Stimulated activated CD4-positive, alpha-beta T cell treated with anti-CD3 and anti-CD28 coated beads, Interleukin-4, amount 100 ng/mL, for 24 hours (primary cell): ENCODE measurements at regions not wholly inside any gene's neighbourhood (a gene's known extent, or its start where the extent isn't known, plus 50 kb on each side); places are given as distances from the start of the nearest gene placed in this dataset.

ENCODE experiments used
- DNase-seq: peaks from one replicate; pipeline ENCODE4 v3.0.0-alpha.2; 2020

GRCh38 chr11:39288011-39288410 is 2171.4 kb downstream of the LRRC4C start:
- DNase-seq, result no peak

GRCh38 chr11:39268176-39268690 is 2191.2 kb downstream of the LRRC4C start:
- no peak for DNase-seq

GRCh38 chr11:39255648-39256047 is 2203.8 kb downstream of the LRRC4C start:
- no peak for DNase-seq

GRCh38 chr11:39249566-39250365 is 2209.7 kb downstream of the LRRC4C start:
- DNase-seq, result no peak

- no peak for DNase-seq
Measured at GRCh38 chr11:39247570-39248137, 2211.8 kb downstream of the LRRC4C start.

GRCh38 chr11:39239553-39239952 is 2219.9 kb downstream of the LRRC4C start:
- DNase-seq, result no peak

- DNase-seq, result no peak
Measured at GRCh38 chr11:39236916-39237315, 2222.5 kb downstream of the LRRC4C start.

GRCh38 chr11:39221550-39222138 is 2237.8 kb downstream of the LRRC4C start:
- DNase-seq, result no peak

GRCh38 chr11:39220501-39221230 is 2238.8 kb downstream of the LRRC4C start:
- DNase-seq, result no peak

GRCh38 chr11:39220069-39220468 is 2239.4 kb downstream of the LRRC4C start:
- DNase-seq, result no peak

- no peak for DNase-seq
Measured at GRCh38 chr11:39209981-39210380, 2249.5 kb downstream of the LRRC4C start.

- DNase-seq, result no peak
Measured at GRCh38 chr11:39205236-39205995, 2254.0 kb downstream of the LRRC4C start.

- DNase-seq, result no peak
Measured at GRCh38 chr11:39192671-39193070, 2266.8 kb downstream of the LRRC4C start.

GRCh38 chr11:39190751-39191150 is 2268.7 kb downstream of the LRRC4C start:
- DNase-seq, result no peak

- no peak for DNase-seq
Measured at GRCh38 chr11:39177678-39178077, 2281.8 kb downstream of the LRRC4C start.

- DNase-seq, result no peak
Measured at GRCh38 chr11:39174965-39175364, 2284.5 kb downstream of the LRRC4C start.

- no peak for DNase-seq
Measured at GRCh38 chr11:39174196-39174595, 2285.3 kb downstream of the LRRC4C start.

- DNase-seq, result no peak
Measured at GRCh38 chr11:39165021-39165420, 2294.4 kb downstream of the LRRC4C start.

- DNase-seq, result no peak
Measured at GRCh38 chr11:39149214-39149613, 2310.2 kb downstream of the LRRC4C start.

- no peak for DNase-seq
Measured at GRCh38 chr11:39145346-39145745, 2314.1 kb downstream of the LRRC4C start.

- no peak for DNase-seq
Measured at GRCh38 chr11:39144351-39145130, 2314.9 kb downstream of the LRRC4C start.

- DNase-seq, result no peak
Measured at GRCh38 chr11:39139581-39139980, 2319.9 kb downstream of the LRRC4C start.
